Nephron (organoid): ENCODE measurements at regions not wholly inside any gene's neighbourhood (a gene's known extent, or its start where the extent isn't known, plus 50 kb on each side); places are given as distances from the start of the nearest gene placed in this dataset.

ENCODE experiments used
- H3K27ac Mint-ChIP-seq, 3 experiments: 2 replicates each; pipeline ENCODE4 v1.8.0; 2020; ENCODE audit warnings: mixed read lengths in 3 of 3, mild to moderate bottlenecking in 2 of 3, moderate library complexity in 1 of 3
- H3K27me3 Mint-ChIP-seq: 2 replicates; pipeline ENCODE4 v1.8.0; 2021; ENCODE audit warnings: low read depth, mild to moderate bottlenecking, moderate library complexity, mixed read lengths
- H3K36me3 Mint-ChIP-seq: 2 replicates; pipeline ENCODE4 v1.8.0; 2020; ENCODE audit warnings: low read depth, mixed read lengths
- H3K4me1 Mint-ChIP-seq: 2 replicates; pipeline ENCODE4 v1.8.0; 2020; ENCODE audit warnings: mixed read lengths
- H3K4me3 Mint-ChIP-seq, 3 experiments: 2 replicates each; pipeline ENCODE4 v1.8.0; 2020; ENCODE audit warnings: mild to moderate bottlenecking in 3 of 3, mixed read lengths in 3 of 3, moderate library complexity in 2 of 3
- H3K9me3 Mint-ChIP-seq: 2 replicates; pipeline ENCODE4 v1.8.0; 2020; ENCODE audit warnings: mixed read lengths
- TF ChIP-seq, protein P1 (sequence below), 3 experiments: fragments of 200-600 bp; sonication (generic); IDR thresholded peaks; one replicate each; pipeline ENCODE4 v1.5.0; 2021; ENCODE audit warnings: antibody characterized with exemption in 3 of 3; ENCODE audit not compliant: unreplicated experiment in 3 of 3

- Mint-ChIP-seq H3K4me3 (no peak overlapping the region), H3K27me3 (no peaks in the 10 kb centered on the region), H3K27ac (no peak overlapping the region), H3K36me3 (peaks cover 11% of the 10 kb centered on the region), H3K9me3 (peaks cover 18% of the 10 kb centered on the region), H3K4me1 (peaks cover 9% of the 10 kb centered on the region)
- TF ChIP-seq, protein P1, sequence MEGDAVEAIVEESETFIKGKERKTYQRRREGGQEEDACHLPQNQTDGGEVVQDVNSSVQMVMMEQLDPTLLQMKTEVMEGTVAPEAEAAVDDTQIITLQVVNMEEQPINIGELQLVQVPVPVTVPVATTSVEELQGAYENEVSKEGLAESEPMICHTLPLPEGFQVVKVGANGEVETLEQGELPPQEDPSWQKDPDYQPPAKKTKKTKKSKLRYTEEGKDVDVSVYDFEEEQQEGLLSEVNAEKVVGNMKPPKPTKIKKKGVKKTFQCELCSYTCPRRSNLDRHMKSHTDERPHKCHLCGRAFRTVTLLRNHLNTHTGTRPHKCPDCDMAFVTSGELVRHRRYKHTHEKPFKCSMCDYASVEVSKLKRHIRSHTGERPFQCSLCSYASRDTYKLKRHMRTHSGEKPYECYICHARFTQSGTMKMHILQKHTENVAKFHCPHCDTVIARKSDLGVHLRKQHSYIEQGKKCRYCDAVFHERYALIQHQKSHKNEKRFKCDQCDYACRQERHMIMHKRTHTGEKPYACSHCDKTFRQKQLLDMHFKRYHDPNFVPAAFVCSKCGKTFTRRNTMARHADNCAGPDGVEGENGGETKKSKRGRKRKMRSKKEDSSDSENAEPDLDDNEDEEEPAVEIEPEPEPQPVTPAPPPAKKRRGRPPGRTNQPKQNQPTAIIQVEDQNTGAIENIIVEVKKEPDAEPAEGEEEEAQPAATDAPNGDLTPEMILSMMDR (IDR thresholded peaks at IDR 0.05; ENCODE audit: unreplicated experiment in 3 of 3): peak in 1 of 3 experiments; percentile 36
Measured at GRCh38 chr2:149645391-149645790, 57.8 kb upstream of the MMADHC start.
